SU-DHL-6 (cell line): ENCODE measurements at regions not wholly inside any gene's neighbourhood (a gene's known extent, or its start where the extent isn't known, plus 50 kb on each side); places are given as distances from the start of the nearest gene placed in this dataset.
"Not testable (repeated sequence)": the region's sequence is repeated elsewhere in the genome, so short reads cannot be mapped to it uniquely, and the experiment has no call there.

Experiments used
- H2AFZ ChIP-seq: fragments of 200-600 bp; sonication (generic); 2 replicates; pipeline ENCODE4 v1.6.1; 2014; ENCODE audit warnings: low read depth, mild to moderate bottlenecking, moderate library complexity, mixed read lengths, antibody characterized with exemption, low read length; ENCODE audit not compliant: severe bottlenecking
- H3F3A ChIP-seq: fragments of 200-600 bp; shearing (Covaris generic); 2 replicates; pipeline ENCODE4 v1.6.0; 2016; ENCODE audit warnings: antibody characterized with exemption, mild to moderate bottlenecking; ENCODE audit not compliant: insufficient read depth
- H3K27ac ChIP-seq: fragments of 200-600 bp; sonication (generic); 2 replicates; pipeline ENCODE4 v1.5.1; 2016; ENCODE audit warnings: low read depth, mild to moderate bottlenecking, low read length, moderate library complexity, mixed read lengths
- H3K27me3 ChIP-seq: fragments of 200-600 bp; sonication (generic), shearing (Covaris generic); 2 replicates; pipeline ENCODE4 v1.6.0; 2014; ENCODE audit warnings: mild to moderate bottlenecking, low read length
- H3K36me3 ChIP-seq: fragments of 200-600 bp; sonication (generic); 2 replicates; pipeline ENCODE4 v1.6.1; 2014; ENCODE audit warnings: mild to moderate bottlenecking, low read length, mixed read lengths
- H3K4me2 ChIP-seq: fragments of 300-600, 200-600 bp; shearing (Covaris generic), sonication (generic); 2 replicates; pipeline ENCODE4 v1.6.0; 2014; ENCODE audit warnings: low read length, low read depth, mild to moderate bottlenecking; ENCODE audit not compliant: poor library complexity, severe bottlenecking
- H3K4me3 ChIP-seq: fragments of 200-600 bp; sonication (generic); 2 replicates; pipeline ENCODE4 v1.5.1; 2014; ENCODE audit warnings: antibody characterized with exemption, low read length, mild to moderate bottlenecking, mixed read lengths; ENCODE audit not compliant: insufficient read depth, poor library complexity, severe bottlenecking
- H3K79me2 ChIP-seq: fragments of 200-600 bp; sonication (generic); 2 replicates; pipeline ENCODE4 v1.6.1; 2014; ENCODE audit warnings: mild to moderate bottlenecking, low read length, moderate library complexity; ENCODE audit not compliant: insufficient read depth
- H3K9ac ChIP-seq: fragments of 200-600 bp; sonication (generic); 2 replicates; pipeline ENCODE4 v1.7.0; 2014; ENCODE audit warnings: mild to moderate bottlenecking, low read length
- H3K9me2 ChIP-seq: fragments of 200-600 bp; sonication (generic); replicated peaks from 2 replicates; pipeline ENCODE4 v1.6.1; 2014; ENCODE audit warnings: low read length; ENCODE audit not compliant: insufficient read depth
- H3K9me3 ChIP-seq: fragments of 200-600 bp; sonication (generic); 2 replicates; pipeline ENCODE4 v1.6.1; 2014; ENCODE audit warnings: low read length, mixed read lengths; ENCODE audit not compliant: insufficient read depth
- H4K20me1 ChIP-seq: fragments of 200-600 bp; sonication (generic); 2 replicates; pipeline ENCODE4 v1.6.1; 2014; ENCODE audit warnings: low read depth, mild to moderate bottlenecking, antibody characterized with exemption, low read length, moderate library complexity, mixed read lengths
- EZH2phosphoT487 ChIP-seq: fragments of 200-600 bp; sonication (generic), shearing (Covaris generic); conservative IDR thresholded peaks from 2 replicates; pipeline ENCODE4 v1.6.1; 2018; ENCODE audit warnings: mild to moderate bottlenecking, antibody characterized with exemption, low read length, moderate library complexity, mixed read lengths
- TF ChIP-seq, protein P1 (sequence below): fragments of 200-600 bp; sonication (generic); IDR thresholded peaks from one replicate; pipeline ENCODE4 v1.5.1; 2017; ENCODE audit warnings: antibody characterized with exemption, mild to moderate bottlenecking, low read length, moderate library complexity; ENCODE audit not compliant: insufficient read depth, poor library complexity, severe bottlenecking

GRCh38 chr18:966759-967576 lies 62.3 kb downstream of the ADCYAP1 start:
- Histone ChIP-seq H3K79me2 (no peaks in the 10 kb centered on the region), H3K36me3 (no peaks in the 10 kb centered on the region), H3K27me3 (no peaks in the 10 kb centered on the region), H4K20me1 (no peaks in the 10 kb centered on the region), H3K4me3 (no peak overlapping the region), H3K9me3 (no peaks in the 10 kb centered on the region), H3F3A (no peaks in the 10 kb centered on the region), H3K9ac (no peak overlapping the region), H3K9me2 (no peaks in the 10 kb centered on the region), H3K4me2 (no peak overlapping the region), H3K27ac (no peak overlapping the region), H2AFZ (no peak overlapping the region)
- no peak for TF ChIP-seq EZH2phosphoT487
- TF ChIP-seq, protein P1, sequence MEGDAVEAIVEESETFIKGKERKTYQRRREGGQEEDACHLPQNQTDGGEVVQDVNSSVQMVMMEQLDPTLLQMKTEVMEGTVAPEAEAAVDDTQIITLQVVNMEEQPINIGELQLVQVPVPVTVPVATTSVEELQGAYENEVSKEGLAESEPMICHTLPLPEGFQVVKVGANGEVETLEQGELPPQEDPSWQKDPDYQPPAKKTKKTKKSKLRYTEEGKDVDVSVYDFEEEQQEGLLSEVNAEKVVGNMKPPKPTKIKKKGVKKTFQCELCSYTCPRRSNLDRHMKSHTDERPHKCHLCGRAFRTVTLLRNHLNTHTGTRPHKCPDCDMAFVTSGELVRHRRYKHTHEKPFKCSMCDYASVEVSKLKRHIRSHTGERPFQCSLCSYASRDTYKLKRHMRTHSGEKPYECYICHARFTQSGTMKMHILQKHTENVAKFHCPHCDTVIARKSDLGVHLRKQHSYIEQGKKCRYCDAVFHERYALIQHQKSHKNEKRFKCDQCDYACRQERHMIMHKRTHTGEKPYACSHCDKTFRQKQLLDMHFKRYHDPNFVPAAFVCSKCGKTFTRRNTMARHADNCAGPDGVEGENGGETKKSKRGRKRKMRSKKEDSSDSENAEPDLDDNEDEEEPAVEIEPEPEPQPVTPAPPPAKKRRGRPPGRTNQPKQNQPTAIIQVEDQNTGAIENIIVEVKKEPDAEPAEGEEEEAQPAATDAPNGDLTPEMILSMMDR: no peak

GRCh38 chr18:968910-969309 lies 64.2 kb downstream of the ADCYAP1 start:
- H3K4me2 ChIP-seq, H4K20me1 ChIP-seq, H3K9me2 ChIP-seq, H2AFZ ChIP-seq, H3K9ac ChIP-seq, H3K4me3 ChIP-seq, H3K27ac ChIP-seq, H3F3A ChIP-seq, H3K79me2 ChIP-seq, H3K9me3 ChIP-seq, H3K36me3 ChIP-seq, H3K27me3 ChIP-seq: not testable (repeated sequence)

DNA sequence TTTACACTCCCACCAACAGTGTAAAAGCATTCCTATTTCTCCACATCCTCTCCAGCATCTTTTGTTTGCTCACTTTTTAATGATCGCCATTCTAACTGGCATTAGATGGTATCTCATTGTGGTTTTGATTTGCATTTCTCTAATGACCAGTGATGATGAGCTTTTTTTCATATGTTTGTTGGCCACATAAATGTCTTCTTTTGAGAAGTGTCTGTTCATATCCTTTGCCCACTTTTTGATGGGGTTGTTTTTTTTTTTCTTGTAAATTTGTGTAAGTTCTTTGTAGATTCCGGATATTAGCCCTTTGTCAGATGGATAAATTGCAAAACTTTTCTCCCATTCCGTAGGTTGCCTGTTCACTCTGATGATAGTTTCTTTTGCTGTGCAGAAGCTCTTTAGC lies 64.6 kb downstream of the ADCYAP1 start:
- H3F3A ChIP-seq, H3K4me2 ChIP-seq, H3K27ac ChIP-seq, H3K9me3 ChIP-seq, H3K4me3 ChIP-seq, H3K36me3 ChIP-seq, H3K9me2 ChIP-seq, H3K9ac ChIP-seq, H3K79me2 ChIP-seq, H3K27me3 ChIP-seq, H4K20me1 ChIP-seq, H2AFZ ChIP-seq: not testable (repeated sequence)

DNA sequence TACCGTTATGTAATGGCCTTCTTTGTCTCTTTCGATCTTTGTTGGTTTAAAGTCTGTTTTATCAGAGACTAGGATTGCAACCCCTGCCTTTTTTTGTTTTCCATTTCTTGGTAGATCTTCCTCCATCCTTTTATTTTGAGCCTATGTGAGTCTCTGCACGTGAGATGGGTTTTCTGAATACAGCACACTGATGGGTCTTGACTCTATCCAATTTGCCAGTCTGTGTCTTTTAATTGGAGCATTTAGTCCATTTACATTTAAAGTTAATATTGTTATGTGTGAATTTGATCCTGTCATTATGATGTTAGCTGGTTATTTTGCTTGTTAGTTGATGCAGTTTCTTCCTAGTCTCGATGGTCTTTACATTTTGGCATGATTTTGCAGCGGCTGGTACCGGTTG lies 69.9 kb downstream of the ADCYAP1 start:
- not testable (repeated sequence) for H2AFZ ChIP-seq, H3K27me3 ChIP-seq, H3K79me2 ChIP-seq, H3K9me2 ChIP-seq, H3K4me2 ChIP-seq, H3K9ac ChIP-seq, H3K27ac ChIP-seq, H3F3A ChIP-seq, H3K4me3 ChIP-seq, H3K36me3 ChIP-seq, H3K9me3 ChIP-seq, H4K20me1 ChIP-seq

DNA sequence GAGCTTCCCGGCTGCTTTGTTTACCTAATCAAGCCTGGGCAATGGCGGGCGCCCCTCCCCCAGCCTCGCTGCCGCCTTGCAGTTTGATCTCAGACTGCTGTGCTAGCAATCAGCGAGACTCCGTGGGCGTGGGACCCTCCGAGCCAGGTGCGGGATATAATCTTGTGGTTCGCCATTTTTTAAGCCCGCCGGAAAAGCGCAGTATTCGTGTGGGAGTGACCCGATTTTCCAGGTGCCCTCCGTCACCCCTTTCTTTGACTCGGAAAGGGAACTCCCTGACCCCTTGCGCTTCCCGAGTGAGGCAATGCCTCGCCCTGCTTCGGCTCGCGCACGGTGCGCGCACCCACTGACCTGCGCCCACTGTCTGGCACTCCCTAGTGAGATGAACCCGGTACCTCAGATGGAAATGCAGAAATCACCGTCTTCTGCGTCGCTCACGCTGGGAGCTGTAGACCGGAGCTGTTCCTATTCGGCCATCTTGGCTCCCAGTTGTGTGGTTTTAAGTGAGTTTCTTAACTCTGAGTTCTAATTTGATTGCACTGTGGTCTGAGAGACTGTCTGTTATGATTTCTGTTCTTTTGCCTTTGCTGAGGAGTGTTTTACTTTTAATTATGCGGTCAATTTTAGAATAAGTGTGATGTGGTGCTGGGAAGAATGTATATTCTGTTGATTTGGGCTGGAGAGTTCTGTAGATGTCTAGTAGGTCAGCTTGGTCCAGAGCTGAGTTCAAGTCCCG lies 71.9 kb downstream of the ADCYAP1 start:
- not testable (repeated sequence) for H3K27ac ChIP-seq

DNA sequence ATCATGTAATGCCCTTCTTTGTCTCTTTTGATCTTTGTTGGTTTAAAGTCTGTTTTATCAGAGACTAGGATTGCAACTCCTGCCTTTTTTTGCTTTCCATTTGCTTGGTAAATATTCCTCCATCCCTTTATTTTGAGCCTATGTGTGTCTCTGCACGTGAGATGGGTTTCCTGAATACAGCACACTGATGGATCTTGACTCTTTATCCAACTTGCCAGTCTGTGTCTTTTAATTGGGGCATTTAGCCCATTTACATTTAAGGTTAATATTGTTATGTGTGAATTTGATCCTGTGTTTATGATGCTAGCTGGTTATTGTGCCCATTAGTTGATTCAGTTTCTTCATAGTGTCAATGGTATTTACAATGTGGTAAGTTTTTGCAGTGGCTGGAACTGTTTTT lies 72.7 kb downstream of the ADCYAP1 start:
- H3F3A ChIP-seq, H3K36me3 ChIP-seq, H3K9ac ChIP-seq, H3K4me3 ChIP-seq, H3K9me3 ChIP-seq, H4K20me1 ChIP-seq, H3K27ac ChIP-seq, H3K79me2 ChIP-seq, H3K27me3 ChIP-seq, H2AFZ ChIP-seq, H3K4me2 ChIP-seq, H3K9me2 ChIP-seq: not testable (repeated sequence)

More for the DNA sequence above, 71.9 kb downstream of the ADCYAP1 start:
- not testable (repeated sequence) for H3K36me3 ChIP-seq, H3K4me2 ChIP-seq, H3K9ac ChIP-seq, H3K4me3 ChIP-seq, H3K27me3 ChIP-seq, H3K9me3 ChIP-seq, H3K9me2 ChIP-seq, H2AFZ ChIP-seq, H3F3A ChIP-seq, H4K20me1 ChIP-seq, H3K79me2 ChIP-seq

DNA sequence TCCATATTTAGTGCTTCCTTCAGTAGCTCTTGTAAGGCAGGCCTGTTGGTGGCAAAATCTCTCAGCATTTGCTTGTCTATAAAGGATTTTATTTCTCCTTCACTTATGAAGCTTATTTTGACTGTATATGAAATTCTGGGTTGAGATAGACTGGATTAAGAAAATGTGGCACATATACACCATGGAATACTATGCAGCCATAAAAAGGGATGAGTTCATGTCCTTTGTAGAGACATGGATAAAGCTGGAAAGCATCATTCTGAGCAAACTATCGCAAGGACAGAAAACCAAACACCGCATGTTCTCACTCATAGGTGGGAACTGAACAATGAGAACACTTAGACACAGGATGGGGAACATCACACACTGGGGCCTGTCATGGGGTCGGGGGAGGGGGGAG lies 73.1 kb downstream of the ADCYAP1 start:
- not testable (repeated sequence) for H3K27me3 ChIP-seq, H3K27ac ChIP-seq, H3K79me2 ChIP-seq, H3K36me3 ChIP-seq, H2AFZ ChIP-seq, H3K4me3 ChIP-seq, H3K9ac ChIP-seq, H3K4me2 ChIP-seq, H3K9me3 ChIP-seq, H3K9me2 ChIP-seq, H3F3A ChIP-seq, H4K20me1 ChIP-seq
